OCI-LY1 (cell line): ENCODE measurements at regions not wholly inside any gene's neighbourhood (a gene's known extent, or its start where the extent isn't known, plus 50 kb on each side); places are given as distances from the start of the nearest gene placed in this dataset.

Experiments used
- EZH2 ChIP-seq: fragments of 200-600 bp; sonication (generic), shearing (Covaris generic); IDR thresholded peaks from 2 replicates; pipeline ENCODE4 v1.8.0; 2017; ENCODE audit warnings: borderline replicate concordance, mixed run types, mild to moderate bottlenecking, antibody characterized with exemption, low read length, moderate library complexity, mixed read lengths
- TF ChIP-seq, protein P1 (sequence below): fragments of 200-600 bp; sonication (generic), shearing (Covaris generic); IDR thresholded peaks from 2 replicates; pipeline ENCODE4 v1.5.1; 2017; ENCODE audit warnings: mild to moderate bottlenecking, antibody characterized with exemption, low read length, moderate library complexity, mixed read lengths

DNA sequence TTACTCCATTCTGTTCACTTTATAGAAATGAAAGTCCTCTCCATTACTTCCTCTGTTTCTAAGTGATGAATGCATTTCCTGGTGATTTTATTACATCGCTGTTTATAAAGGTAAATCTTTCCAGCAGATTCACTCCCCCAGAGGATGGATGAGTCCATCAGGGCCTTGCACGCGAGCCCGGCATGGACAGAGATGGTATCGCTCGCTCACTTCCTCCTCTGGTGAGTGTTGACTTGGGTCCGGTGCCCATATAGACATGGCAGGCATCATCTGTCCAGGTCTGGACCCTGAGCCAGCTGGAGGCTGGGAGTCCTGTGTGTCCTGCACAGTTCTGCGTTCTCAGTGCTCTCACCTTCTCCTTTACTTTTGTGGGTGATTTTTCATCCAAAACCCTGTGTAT is 733.6 kb upstream of the SALL3 start:
- no peak for TF ChIP-seq EZH2
- TF ChIP-seq, protein P1, sequence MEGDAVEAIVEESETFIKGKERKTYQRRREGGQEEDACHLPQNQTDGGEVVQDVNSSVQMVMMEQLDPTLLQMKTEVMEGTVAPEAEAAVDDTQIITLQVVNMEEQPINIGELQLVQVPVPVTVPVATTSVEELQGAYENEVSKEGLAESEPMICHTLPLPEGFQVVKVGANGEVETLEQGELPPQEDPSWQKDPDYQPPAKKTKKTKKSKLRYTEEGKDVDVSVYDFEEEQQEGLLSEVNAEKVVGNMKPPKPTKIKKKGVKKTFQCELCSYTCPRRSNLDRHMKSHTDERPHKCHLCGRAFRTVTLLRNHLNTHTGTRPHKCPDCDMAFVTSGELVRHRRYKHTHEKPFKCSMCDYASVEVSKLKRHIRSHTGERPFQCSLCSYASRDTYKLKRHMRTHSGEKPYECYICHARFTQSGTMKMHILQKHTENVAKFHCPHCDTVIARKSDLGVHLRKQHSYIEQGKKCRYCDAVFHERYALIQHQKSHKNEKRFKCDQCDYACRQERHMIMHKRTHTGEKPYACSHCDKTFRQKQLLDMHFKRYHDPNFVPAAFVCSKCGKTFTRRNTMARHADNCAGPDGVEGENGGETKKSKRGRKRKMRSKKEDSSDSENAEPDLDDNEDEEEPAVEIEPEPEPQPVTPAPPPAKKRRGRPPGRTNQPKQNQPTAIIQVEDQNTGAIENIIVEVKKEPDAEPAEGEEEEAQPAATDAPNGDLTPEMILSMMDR, result no peak
